DND-41 (cell line): ENCODE measurements at regions not wholly inside any gene's neighbourhood (a gene's known extent, or its start where the extent isn't known, plus 50 kb on each side); places are given as distances from the start of the nearest gene placed in this dataset.

Source experiments
- ATAC-seq: fragments of 200-7000 bp; cut with Tn5 transposase; 3 replicates; pipeline ENCODE4 v1.9.1; 2021; ENCODE audit warnings: low read depth; ENCODE audit not compliant: insufficient read depth
- DNase-seq: peaks from one replicate; pipeline ENCODE4 v3.0.0-alpha.2; 2020
- H2AFZ ChIP-seq: 2 replicates; pipeline ENCODE4 v1.6.0; 2012; ENCODE audit warnings: low read depth, low read length
- H3K27ac ChIP-seq: 2 replicates; pipeline ENCODE4 v1.5.1; 2012; ENCODE audit warnings: low read length, inconsistent platforms
- H3K27me3 ChIP-seq: fragments of 200-600 bp; sonication (generic); 2 replicates; pipeline ENCODE4 v1.6.0; 2012; ENCODE audit warnings: low read length, mild to moderate bottlenecking, inconsistent platforms; ENCODE audit not compliant: insufficient read depth, poor library complexity
- H3K36me3 ChIP-seq: 2 replicates; pipeline ENCODE4 v1.5.1; 2012; ENCODE audit warnings: low read length, inconsistent platforms; ENCODE audit not compliant: insufficient read depth
- H3K4me1 ChIP-seq: 2 replicates; pipeline ENCODE4 v1.5.1; 2012; ENCODE audit warnings: mild to moderate bottlenecking, low read length; ENCODE audit not compliant: insufficient read depth
- H3K4me2 ChIP-seq: 2 replicates; pipeline ENCODE4 v1.6.0; 2012; ENCODE audit warnings: mild to moderate bottlenecking, moderate library complexity, low read length, inconsistent platforms; ENCODE audit not compliant: insufficient read depth
- H3K4me3 ChIP-seq, 2 experiments: fragments of 200-600 bp in 1 of 2; shearing (Covaris generic) in 1 of 2; 2 replicates each; pipeline ENCODE4 v1.5.1; 2012 to 2016; ENCODE audit warnings: inconsistent platforms in 2 of 2, low read length in 2 of 2, mild to moderate bottlenecking in 2 of 2, low read depth in 1 of 2, moderate library complexity in 1 of 2
- H3K79me2 ChIP-seq: 2 replicates; pipeline ENCODE4 v1.6.0; 2012; ENCODE audit warnings: low read length, inconsistent platforms; ENCODE audit not compliant: insufficient read depth
- H3K9ac ChIP-seq: 2 replicates; pipeline ENCODE4 v1.6.0; 2012; ENCODE audit warnings: low read depth, mild to moderate bottlenecking, inconsistent platforms, low read length, moderate library complexity
- H3K9me3 ChIP-seq: 2 replicates; pipeline ENCODE4 v1.5.1; 2012; ENCODE audit warnings: low read length, moderate library complexity, mild to moderate bottlenecking, inconsistent platforms; ENCODE audit not compliant: insufficient read depth, severe bottlenecking
- H4K20me1 ChIP-seq: 2 replicates; pipeline ENCODE4 v1.6.0; 2012; ENCODE audit warnings: low read length; ENCODE audit not compliant: insufficient read depth
- CTCF ChIP-seq: IDR thresholded peaks from 2 replicates; pipeline ENCODE4 v1.5.1; 2012; ENCODE audit warnings: borderline replicate concordance, low read length, moderate library complexity, mild to moderate bottlenecking; ENCODE audit not compliant: poor library complexity, severe bottlenecking; ENCODE audit errors: extremely low read depth
- EZH2 ChIP-seq: IDR thresholded peaks from 3 replicates; pipeline ENCODE4 v1.6.1; 2012; ENCODE audit warnings: borderline replicate concordance, low read depth, mild to moderate bottlenecking, moderate library complexity, low read length, inconsistent platforms; ENCODE audit not compliant: severe bottlenecking

- Histone ChIP-seq H3K9me3 (no peaks in the 10 kb centered on the region), H3K27ac (no peak overlapping the region), H2AFZ (no peak overlapping the region), H3K9ac (no peak overlapping the region), H3K27me3 (no peaks in the 10 kb centered on the region), H3K4me3 (no peak overlapping the region), H3K4me1 (peaks cover 20% of the 10 kb centered on the region), H3K79me2 (no peaks in the 10 kb centered on the region), H4K20me1 (no peaks in the 10 kb centered on the region), H3K4me2 (no peak overlapping the region), H3K36me3 (no peaks in the 10 kb centered on the region)
- no peak for DNase-seq
- TF ChIP-seq CTCF: no peak
- no peak for TF ChIP-seq EZH2
- ATAC-seq: no peak
Measured at GRCh38 chr12:93299262-93299846, 78.4 kb upstream of the NUDT4 start.

- DNase-seq (no peak), ATAC-seq (no peak)
- TF ChIP-seq EZH2 (no peak), CTCF (no peak)
- no peaks in the 10 kb centered on the region for H4K20me1 ChIP-seq
- no peak overlapping the region for H3K4me2 ChIP-seq
- H3K4me1 ChIP-seq: peaks cover 20% of the 10 kb centered on the region
- H2AFZ ChIP-seq: no peak overlapping the region
- H3K27me3 ChIP-seq: no peaks in the 10 kb centered on the region
- H3K9me3 ChIP-seq: no peaks in the 10 kb centered on the region
- H3K27ac ChIP-seq: no peak overlapping the region
- H3K4me3 ChIP-seq: no peak overlapping the region
- no peaks in the 10 kb centered on the region for H3K79me2 ChIP-seq
- no peaks in the 10 kb centered on the region for H3K36me3 ChIP-seq
- H3K9ac ChIP-seq: no peak overlapping the region
Measured at GRCh38 chr12:93300611-93301021, 77.1 kb upstream of the NUDT4 start.

DNA sequence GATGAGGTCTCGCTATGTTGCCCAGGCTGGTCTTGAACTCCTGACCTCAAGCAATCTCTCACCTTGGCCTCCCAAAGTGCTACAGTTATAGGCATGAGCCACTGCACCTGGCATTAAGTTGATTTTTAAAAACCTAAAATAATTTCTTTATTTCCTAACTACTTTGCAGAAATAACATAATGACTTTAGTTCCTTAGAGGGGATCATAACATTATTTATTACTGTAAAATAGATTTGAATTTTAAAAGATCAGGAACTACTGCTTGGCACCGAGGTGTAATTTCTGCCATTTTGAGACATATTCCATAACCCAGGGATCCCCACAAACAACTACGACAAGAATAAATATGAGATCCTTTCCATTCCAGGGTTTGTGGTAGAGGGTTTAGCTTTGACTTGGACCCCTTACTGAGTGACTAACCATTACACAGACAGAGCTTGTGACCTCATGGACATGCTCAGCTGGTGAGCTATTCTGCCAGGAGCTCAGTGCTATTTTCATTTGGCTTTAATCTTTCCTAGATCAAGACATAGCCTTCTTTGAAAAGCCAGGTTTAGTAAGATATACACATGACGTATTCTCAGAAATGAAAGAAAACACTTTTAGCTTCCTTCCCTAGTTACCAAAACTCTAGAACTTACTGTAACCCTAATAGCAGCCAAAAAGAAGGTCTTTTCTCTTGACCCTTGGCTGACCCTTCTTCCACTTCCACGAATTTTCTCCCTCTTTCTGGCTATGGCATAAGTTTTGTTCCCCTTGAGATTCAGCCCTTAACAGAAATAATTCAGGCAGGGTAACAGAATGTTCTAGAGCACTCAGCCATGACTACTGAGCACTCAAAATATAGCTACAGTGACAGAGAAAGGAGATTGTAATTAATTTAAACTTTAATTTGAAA lies 75.1 kb upstream of the NUDT4 start:
- no peak for DNase-seq
- no peaks in the 10 kb centered on the region for H3K27me3 ChIP-seq
- no peak overlapping the region for H3K4me2 ChIP-seq
- no peak for TF ChIP-seq CTCF
- no peak for TF ChIP-seq EZH2
- H2AFZ ChIP-seq: no peak overlapping the region
- no peak for ATAC-seq
- no peaks in the 10 kb centered on the region for H4K20me1 ChIP-seq
- H3K9me3 ChIP-seq: no peaks in the 10 kb centered on the region
- no peaks in the 10 kb centered on the region for H3K36me3 ChIP-seq
- H3K4me3 ChIP-seq: no peak overlapping the region
- no peaks in the 10 kb centered on the region for H3K79me2 ChIP-seq
- peaks cover 11% of the 10 kb centered on the region for H3K4me1 ChIP-seq
- H3K9ac ChIP-seq: no peak overlapping the region
- H3K27ac ChIP-seq: no peak overlapping the region
